ENCODE measurements at regions not wholly inside any gene's neighbourhood (a gene's known extent, or its start where the extent isn't known, plus 50 kb on each side); places are given as distances from the start of the nearest gene placed in this dataset.

- peak; percentile 4 for DNase-seq (ENCODE audit: low read depth)
Measured at GRCh38 chr3:31461426-31461825, 71.3 kb upstream of the STT3B start.

- DNase-seq (ENCODE audit: low read depth), result peak; percentile 24
Measured at GRCh38 chr3:31462050-31462569, 70.6 kb upstream of the STT3B start.

- DNase-seq (ENCODE audit: low read depth), result peak; percentile 74
Measured at GRCh38 chr3:31465999-31466398, 66.7 kb upstream of the STT3B start.

GRCh38 chr3:31466866-31467265 lies 65.9 kb upstream of the STT3B start:
- DNase-seq (ENCODE audit: low read depth), result no peak

GRCh38 chr3:31468433-31468832 lies 64.3 kb upstream of the STT3B start:
- DNase-seq (ENCODE audit: low read depth), result no peak

- no peak for DNase-seq (ENCODE audit: low read depth)
Measured at GRCh38 chr3:31469385-31469784, 63.3 kb upstream of the STT3B start.

GRCh38 chr3:31472479-31473390 lies 60.0 kb upstream of the STT3B start:
- DNase-seq (ENCODE audit: low read depth), result peak; percentile 83

GRCh38 chr3:31476209-31476608 lies 56.5 kb upstream of the STT3B start:
- DNase-seq (ENCODE audit: low read depth), result no peak

GRCh38 chr3:31479431-31479830 lies 53.3 kb upstream of the STT3B start:
- no peak for DNase-seq (ENCODE audit: low read depth)

GRCh38 chr3:31481697-31482096 lies 51.0 kb upstream of the STT3B start:
- DNase-seq (ENCODE audit: low read depth), result no peak

GRCh38 chr3:31482493-31483200 lies 50.1 kb upstream of the STT3B start:
- DNase-seq (ENCODE audit: low read depth), result no peak

Data from amniotic epithelial cell (primary cell).